SH-SY5Y (cell line): ENCODE measurements at regions not wholly inside any gene's neighbourhood (a gene's known extent, or its start where the extent isn't known, plus 50 kb on each side); places are given as distances from the start of the nearest gene placed in this dataset.

Source experiments
- GATA2 ChIP-seq: IDR thresholded peaks from 2 replicates; pipeline ENCODE4 v1.6.1; 2011; ENCODE audit warnings: mild to moderate bottlenecking, low read depth, low read length
- GATA3 ChIP-seq: IDR thresholded peaks from 2 replicates; pipeline ENCODE4 v1.6.1; 2011; ENCODE audit warnings: low read depth, mild to moderate bottlenecking, low read length, moderate library complexity

DNA sequence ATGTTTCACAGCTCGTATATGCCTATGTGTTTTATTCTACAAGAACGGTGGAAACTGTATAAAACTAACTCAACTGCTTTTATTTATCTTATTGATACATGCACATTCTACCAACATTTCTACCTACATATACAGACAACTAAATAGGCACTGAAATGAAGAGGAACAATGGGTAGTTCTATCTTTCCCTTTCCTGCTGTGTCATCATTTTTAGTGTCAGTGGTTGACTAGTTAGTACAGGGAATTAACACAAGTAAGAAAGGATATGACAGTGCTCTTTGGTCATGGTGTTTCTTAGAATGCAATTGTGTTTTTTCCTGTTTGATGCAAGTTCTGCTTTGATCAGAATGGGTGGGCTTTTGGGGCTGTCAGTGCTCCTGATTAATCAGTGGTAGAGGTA, 293.8 kb upstream of the CTSO start:
- TF ChIP-seq GATA2 (no peak), GATA3 (no peak)

GRCh38 chr4:156243015-156243414, 289.3 kb upstream of the CTSO start:
- TF ChIP-seq GATA2 (no peak), GATA3 (no peak)

DNA sequence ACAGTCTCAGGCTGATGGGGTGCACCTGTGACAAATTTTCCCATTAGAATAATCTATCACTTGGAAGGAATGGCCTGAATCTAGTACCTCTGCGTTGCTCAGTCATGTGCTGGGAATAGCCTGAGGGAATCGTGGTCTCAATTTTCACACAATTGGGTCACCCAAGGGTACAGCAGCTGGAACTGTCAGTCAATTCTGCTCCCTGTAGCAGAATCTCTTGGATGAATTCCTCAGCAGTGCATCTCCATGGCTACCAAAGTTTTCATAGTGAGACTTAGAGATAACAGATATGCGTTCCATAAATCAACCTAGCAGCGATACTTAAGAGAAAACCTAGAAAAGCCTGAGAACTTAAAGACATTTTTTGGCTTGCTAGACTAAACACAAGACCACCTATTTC, 288.7 kb upstream of the CTSO start:
- TF ChIP-seq GATA3: no peak
- TF ChIP-seq GATA2: no peak

- no peak for TF ChIP-seq GATA3
- no peak for TF ChIP-seq GATA2
Measured at GRCh38 chr4:156241896-156242295, 288.2 kb upstream of the CTSO start.

GRCh38 chr4:156238171-156238570, 284.5 kb upstream of the CTSO start:
- TF ChIP-seq GATA2 (no peak), GATA3 (no peak)

GRCh38 chr4:156237231-156237630, 283.6 kb upstream of the CTSO start:
- no peak for TF ChIP-seq GATA3
- TF ChIP-seq GATA2: no peak

DNA sequence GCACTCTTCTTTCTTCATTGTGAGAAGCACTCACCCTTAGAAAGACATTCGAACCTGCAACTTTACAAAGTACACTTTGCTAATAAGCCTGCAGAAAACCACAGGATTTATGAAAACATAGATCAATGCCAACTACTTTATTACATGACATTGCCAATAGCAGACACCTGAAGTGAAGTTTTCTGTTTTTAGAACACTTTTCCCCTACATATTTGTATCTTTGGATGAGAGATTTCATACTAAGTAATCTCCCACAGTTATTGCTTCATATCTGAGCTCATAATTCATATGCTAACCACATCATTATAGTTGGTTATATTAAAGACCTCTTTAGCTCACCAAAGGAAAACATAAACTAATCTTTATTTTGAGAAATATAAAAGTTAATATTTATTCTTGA, 276.5 kb upstream of the CTSO start:
- no peak for TF ChIP-seq GATA2

- TF ChIP-seq GATA3 (no peak), GATA2 (no peak)
Measured at GRCh38 chr4:156228676-156229075, 275.0 kb upstream of the CTSO start.

DNA sequence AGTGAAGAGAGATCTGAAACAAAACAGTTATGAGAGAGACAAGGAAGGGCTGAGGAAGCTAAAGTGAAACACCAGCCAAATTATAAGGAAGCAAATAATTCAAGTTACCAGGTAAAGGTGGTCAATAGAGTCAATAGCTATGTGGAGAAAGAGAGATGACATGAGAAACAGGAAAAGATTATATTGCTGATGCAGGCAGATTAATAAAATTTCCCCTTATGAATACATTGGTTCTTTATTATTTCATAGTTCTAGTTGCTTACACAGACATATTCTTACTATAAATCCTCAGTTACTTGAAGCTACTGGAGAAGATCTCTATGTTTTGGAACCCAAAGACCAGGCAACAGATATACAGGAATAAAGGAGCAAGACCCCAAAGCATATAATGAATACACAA, 273.7 kb upstream of the CTSO start:
- TF ChIP-seq GATA2: no peak
- no peak for TF ChIP-seq GATA3

DNA sequence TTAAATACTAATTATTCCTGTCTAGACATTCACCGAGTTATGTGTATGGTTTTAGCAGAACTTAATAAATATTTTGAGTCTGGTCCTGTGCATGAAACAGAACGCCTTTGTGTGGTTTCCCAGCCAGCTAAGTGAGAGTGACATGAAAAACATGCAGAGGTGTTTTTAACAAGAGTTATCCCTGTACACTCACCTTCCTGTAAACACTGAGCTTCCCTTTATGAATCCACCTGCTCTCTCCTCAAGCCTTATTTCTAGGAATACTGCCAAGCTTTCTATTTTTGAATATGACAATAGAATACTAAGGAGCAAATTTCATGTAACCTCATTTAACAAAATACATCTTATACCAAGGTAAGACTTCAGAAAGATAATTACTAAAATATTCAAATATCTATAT, 270.3 kb upstream of the CTSO start:
- TF ChIP-seq GATA2 (no peak), GATA3 (no peak)

DNA sequence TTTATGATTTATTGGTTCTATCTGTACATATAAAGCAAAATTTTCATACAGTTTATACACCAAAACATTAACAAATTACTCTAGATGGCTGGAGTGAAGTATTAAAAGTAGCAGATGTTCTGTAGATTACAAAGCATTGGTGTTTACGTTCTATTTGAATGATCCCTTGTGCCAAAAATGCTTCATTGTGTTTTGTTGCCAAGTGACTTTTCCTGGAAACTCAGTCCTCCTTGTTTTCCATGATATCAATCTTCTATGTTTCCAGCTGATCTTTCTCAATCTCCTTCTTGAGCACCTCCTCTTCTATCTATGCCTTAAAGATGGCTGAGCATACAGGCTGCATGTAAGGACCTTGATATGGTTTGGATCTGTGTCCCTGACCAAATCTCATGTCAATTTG, 263.6 kb upstream of the CTSO start:
- TF ChIP-seq GATA2 (no peak), GATA3 (no peak)

GRCh38 chr4:156201050-156201449, 247.4 kb upstream of the CTSO start:
- TF ChIP-seq GATA3 (no peak), GATA2 (no peak)

GRCh38 chr4:156198511-156198910, 244.8 kb upstream of the CTSO start:
- TF ChIP-seq GATA3 (no peak), GATA2 (no peak)

DNA sequence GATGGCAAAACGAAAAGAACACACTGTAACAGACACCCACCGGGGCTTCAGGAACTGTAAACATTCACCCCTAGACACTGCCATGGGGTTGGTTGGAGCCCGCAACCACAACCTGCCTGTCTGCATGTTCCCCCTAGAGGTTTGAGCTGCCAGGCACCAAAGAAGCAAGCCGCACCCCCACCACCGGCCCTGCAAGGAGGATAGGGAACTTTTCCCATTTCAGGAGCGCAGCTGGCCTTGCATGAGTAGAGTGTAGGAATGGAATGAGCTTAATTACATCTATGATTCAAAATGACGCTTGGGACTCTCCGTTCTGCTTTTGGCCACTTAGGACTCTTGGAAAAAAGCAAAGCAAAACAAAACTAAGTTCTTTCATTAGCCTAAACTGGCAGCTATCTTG, 243.6 kb upstream of the CTSO start:
- TF ChIP-seq GATA2: no peak
- no peak for TF ChIP-seq GATA3

GRCh38 chr4:156196722-156197121, 243.1 kb upstream of the CTSO start:
- no peak for TF ChIP-seq GATA2
- TF ChIP-seq GATA3: no peak

GRCh38 chr4:156195914-156196313, 242.2 kb upstream of the CTSO start:
- TF ChIP-seq GATA3: no peak
- TF ChIP-seq GATA2: no peak
